Stimulated activated CD4-positive, alpha-beta T cell treated with anti-CD3 and anti-CD28 coated beads, Interleukin-4, amount 100 ng/mL, for 1 hour (primary cell): ENCODE measurements at regions not wholly inside any gene's neighbourhood (a gene's known extent, or its start where the extent isn't known, plus 50 kb on each side); places are given as distances from the start of the nearest gene placed in this dataset.
"Not testable (repeated sequence)": the region's sequence is repeated elsewhere in the genome, so short reads cannot be mapped to it uniquely, and the experiment has no call there.

Experiments
- DNase-seq: peaks from one replicate; pipeline ENCODE4 v3.0.0-alpha.2; 2020

DNA sequence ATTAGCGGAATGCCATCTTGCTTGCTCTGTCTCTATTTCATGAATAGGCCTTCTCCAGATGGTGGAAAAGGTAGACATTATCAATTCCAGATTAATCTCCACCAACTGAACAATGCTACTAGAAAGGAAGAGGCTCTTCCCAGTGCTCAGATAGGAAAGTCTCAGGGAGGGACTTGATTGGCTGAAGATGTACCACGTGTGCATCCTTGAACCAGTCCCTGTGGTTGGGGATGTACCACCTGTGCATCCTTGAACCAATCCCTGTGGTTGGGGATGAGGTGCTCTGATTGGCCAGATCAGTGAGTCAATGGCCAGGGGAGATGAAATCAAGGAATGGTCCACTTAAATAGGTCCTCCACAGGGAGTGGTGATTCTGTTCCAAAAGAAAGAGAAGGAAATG is 246.2 kb downstream of the NPIPA7 start:
- not testable (repeated sequence) for DNase-seq

DNA sequence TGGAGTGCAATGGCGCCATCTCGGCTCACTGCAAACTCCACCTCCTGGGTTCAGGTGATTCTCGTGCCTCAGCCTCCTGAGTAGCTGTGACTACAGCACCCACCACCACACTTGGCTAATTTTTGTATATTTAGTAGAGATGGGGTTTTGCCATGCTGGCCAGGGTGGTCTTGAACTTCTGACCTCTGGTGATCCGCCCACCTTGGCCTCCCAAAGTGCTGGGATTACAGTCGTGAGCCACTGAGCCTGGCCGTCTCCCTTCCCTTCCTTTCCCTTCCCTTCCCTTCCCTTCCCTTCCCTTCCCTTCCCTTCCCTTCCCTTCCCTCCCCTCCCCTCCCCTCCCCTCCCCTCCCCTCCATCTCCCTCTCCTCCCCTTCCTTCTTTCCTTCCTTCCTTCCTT is 248.9 kb downstream of the NPIPA7 start:
- not testable (repeated sequence) for DNase-seq

DNA sequence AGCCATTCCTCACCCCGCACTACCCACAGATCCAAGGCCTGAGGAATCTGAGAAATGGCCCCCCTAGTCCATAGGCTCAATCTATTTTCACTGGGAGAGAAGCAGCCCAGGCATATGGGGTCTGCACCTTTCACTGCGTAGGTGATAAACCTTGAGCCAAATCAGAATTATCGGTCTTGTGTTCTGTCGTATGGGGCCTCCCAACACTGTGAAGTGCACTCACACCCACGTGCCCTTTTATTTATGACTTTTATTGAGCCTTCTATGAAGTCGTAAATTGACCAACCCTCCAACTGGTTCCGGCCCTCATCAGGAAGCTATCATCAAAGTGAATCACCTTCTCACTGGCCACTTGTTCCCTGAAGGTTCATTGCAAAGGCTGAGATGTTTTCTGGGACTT is 259.3 kb downstream of the NPIPA7 start:
- DNase-seq, result not testable (repeated sequence)

DNA sequence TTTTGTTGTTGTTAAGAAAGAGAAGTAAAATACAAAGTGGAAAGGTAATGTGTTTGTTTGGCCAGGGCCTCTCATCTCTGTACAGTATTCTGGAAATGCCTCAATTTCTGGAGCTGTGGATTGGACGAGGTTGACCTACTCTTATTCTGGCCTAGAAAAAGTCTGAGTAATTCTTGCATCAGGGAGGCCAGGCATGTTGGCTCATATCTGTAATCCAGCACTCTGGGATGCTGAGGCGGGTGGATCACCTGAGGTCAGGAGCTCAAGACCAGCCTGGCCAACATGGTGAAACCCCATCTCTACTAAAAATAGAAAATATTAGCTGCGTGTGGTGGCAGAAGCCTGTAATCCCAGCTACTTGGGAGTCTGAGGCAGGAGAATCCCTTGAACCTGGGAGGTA is 259.8 kb downstream of the NPIPA7 start:
- DNase-seq, result not testable (repeated sequence)

DNA sequence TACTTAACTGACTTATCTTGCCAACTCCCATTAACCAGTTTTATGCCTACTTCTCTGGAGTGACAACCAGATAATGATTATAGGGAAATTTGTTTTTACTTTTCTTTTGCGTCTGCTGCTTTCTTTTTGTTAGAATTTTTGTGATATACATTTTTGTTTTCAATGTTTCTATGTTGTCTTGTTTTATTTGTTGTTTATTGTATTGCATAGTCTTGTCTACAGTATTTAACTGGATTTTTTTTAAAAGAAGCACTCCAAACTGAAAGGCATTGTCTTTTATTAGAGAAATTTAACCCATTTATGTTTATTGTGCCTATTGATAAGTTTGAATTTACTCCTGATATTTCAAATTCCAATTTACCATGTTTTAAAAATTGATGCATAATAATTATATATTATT is 264.9 kb downstream of the NPIPA7 start:
- not testable (repeated sequence) for DNase-seq

DNA sequence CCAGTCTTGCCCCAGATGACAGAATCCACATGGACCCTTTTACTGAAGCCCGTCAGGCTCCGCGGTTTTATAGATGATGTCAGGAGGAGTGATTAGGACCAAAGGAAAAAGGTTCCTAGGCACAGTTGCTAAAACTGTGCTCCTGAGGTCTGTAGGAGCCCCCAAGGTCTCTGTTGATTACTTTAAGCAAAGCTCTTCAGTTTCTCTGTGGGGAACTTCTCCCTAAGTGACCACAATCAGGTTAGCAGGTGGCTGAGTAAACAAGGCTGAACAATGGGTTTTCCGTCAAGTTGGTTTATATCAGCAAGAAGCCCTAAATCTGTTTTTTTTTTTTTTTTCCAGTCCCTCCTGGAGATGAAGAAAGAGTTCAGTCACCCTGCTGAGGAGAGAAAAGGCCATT is 269.1 kb downstream of the NPIPA7 start:
- DNase-seq, result not testable (repeated sequence)

DNA sequence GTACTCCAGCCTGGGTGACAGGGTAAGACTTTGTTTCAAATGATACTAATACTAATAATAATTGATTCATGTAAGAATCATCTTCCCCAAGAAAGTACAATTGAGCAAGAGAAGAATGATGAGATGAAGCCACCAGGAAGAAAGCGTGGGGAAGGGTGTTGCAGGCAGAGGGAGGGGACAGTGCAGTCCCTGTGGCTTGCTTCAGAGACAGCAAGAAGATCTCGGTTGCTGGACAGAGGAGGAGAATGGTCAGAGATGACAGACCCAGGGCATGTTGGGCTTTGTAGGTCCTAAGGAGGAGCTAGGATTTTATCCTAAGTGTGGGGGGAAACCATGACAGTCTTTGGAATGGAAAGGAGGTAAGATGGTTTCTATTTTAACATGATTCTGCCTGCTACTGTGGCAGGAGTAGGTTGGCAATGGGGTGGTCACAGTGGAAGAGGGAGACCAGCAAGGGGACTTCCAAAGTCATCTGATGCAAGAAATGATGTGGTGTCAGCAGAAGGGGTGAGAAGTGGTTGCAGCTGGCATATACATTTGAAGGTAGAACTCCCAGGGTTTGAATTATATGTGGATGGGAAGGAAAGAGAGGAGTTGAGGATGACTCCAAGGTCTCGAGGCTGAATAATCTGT is 293.4 kb downstream of the NPIPA7 start:
- not testable (repeated sequence) for DNase-seq

DNA sequence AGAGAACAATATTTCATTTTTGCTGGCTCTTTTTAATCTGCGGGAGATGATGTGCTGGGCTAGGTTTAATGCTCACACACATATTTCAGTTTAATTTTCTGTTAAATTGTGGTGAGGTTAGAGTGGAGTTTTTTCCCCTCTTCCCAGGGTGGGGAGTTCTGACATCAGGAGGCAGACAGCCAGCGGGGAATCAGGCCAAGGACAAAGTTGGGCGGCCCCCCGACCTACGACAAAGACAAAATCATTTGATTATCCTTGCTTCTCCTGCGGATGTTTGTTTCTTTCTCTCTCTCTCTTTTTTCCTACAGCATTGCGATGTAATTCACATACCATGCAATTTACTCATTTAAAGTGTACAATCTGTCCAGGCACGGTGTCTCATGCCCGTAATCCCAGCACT is 295.9 kb downstream of the NPIPA7 start:
- DNase-seq, result not testable (repeated sequence)

DNA sequence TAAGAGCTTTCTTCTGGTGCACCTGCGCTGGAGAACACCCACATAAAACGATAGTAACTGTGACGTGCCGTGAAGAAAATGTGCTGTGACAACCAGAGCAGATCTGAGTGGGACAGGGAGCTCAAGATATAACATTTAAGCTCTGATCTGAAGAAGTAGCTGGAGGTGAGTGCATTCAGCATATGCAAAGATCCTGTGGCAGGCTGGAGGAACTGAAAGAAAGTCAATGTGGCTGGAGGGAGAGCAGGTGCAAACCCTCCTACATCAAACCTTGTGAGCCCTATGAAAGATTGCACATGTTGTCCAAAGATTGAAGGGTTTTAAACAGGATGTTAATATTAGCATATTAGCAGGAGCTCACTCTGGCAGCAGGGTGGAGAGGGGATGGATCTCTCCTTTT is 342.9 kb downstream of the NPIPA7 start:
- not testable (repeated sequence) for DNase-seq

DNA sequence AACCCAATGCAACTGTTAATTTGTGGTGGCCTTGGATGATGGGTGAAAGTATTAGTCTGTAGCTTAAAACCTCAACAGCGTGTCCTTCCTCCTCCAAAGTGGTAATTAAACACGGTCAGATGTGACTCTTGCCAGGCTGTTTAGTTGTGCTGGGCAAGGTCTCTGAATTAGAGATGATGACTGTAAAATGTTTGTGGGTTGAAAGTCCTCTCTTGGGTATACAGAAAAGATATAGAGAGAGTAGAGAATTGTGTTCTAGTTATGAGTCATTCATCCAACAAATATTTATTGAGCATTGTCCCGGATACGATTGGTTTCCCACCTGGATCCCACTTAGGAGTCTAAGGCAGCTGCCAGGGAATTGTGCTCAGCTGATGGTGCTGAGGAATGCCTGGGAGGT is 343.7 kb downstream of the NPIPA7 start:
- not testable (repeated sequence) for DNase-seq

DNA sequence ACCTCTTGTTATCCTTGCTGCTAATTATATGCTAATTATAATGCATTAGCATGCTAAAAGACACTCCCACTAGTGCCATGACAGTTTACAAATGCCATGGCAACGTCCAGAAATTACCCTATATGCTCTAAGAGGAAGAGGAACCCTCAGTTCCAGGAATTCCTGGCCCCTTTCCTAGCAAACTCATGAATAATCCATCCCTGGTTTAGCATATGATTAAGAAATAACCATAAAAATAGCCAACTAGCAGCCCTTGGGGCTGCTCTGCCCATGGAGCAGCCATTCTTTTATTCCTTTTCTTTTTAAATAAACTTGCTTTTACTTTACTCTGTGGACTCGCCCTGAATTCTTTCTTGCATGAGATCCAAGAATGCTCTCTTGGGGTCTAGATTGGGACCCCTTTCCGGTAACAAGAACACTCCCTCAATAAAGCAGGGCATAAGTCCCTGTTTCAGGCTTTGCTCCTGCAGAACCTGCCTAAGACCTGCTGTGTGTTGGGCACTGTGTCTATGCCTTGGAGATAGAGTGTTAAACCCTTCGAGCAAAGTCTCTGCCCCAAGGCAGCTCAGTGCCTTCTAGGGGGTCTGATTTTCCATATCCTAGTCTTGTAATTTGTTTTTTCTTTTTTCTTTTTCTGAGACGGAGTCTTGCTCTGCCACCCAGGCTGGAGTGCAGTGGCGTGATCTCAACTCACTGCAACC is 345.0 kb downstream of the NPIPA7 start:
- not testable (repeated sequence) for DNase-seq

DNA sequence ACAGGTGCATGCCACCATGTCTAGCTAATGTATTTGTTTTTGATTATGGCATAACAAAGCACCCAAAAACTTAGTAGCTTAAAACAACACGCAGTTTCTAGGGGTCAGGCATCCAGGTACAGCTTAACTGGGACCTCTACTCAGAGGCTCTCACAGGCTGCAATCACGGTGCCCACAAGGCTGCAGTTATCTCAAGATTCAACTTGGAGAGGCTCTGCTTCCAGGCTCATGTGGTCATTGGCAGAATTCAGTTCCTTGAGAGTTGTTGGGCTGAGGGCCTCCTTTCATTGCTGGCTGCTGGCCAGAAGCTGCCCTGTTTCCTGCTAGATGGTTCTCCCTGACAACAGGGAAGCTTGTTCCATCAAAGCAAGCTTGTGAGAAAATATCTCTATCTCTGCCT is 348.1 kb downstream of the NPIPA7 start:
- not testable (repeated sequence) for DNase-seq

DNA sequence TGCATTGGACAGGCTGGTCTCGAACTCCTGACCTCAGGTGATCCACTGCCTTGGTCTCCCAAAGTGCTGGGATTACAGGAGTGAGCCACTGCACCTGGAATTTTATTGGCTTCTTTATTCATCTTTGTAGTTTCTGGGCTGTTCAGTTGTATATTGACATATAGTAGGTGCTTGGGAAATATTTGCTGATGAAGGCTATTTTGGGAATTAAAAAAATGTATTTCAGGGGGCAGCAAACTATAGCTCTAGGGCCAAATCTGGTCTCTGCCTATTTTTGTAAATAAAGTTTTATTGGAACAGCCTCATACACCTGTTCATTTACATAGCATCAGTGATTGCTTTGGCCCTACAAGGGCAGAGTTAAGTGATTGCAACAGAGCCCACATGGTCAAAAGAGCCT is 363.6 kb downstream of the NPIPA7 start:
- not testable (repeated sequence) for DNase-seq

DNA sequence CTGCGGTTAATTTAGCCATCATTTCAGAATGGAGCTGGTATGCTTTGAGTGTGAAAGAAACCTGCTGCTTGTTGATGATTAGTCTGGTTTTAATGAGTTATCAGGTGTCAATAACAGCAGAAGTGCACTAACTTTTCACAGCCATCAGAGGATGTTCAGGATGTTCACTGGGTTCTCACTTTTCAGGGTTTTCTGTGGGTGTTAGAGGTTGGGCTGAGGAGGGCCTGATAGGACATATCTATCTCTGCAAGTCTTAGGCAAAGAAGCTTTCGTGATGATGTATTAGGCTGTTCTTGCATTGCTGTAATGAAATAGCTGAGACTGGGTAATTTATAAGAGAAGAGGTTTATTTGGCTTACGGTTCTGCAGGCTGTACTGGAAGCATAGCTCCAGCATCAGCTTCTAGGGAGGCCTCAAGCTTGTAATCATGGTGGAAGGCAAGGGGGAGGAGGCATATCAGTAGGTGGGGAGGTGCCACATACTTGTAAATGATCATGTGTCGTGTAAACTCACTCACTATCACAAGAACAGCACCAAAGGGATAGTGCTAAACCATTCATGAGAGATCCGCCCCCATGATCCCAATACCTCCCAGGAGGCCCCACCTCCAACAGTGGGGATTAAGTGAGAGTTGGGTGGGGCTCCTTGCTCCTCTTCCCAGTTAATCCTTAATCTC is 376.2 kb downstream of the NPIPA7 start:
- DNase-seq, result not testable (repeated sequence)

DNA sequence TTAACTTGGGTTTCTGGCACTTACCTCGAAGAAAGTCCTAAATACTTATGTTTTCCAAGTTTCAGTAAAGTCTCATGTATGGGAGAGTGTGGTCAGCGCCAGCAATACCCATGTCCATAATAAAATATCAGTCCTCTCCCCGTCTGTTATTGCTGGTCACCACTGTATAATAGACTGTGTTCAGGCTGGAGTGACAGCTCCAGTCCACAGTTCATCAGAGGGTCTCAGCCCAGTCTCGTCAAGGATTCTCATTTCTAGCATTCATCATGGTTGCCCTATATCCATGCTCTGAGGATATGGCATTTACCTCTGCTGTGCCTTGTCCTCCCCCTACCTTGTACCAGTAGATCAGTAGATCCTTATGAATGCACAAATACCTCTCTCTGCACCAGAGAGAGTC is 384.5 kb downstream of the NPIPA7 start:
- DNase-seq, result no peak

DNA sequence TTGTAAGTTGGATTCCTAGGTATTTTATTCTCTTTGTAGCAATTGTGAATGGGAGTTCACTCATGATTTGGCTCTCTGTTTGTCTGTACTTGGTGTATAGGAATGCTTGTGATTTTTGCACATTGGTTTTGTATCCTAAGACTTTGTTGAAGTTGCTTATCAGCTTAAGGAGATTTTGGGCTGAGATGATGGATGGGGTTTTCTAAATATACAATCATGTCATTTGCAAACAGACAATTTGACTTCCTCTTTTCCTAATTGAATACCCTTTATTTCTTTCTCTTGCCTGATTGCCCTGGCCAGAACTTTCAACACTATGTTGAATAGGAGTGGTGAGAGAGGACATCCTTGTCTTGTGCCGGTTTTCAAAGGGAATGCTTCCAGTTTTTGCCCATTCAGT is 391.8 kb downstream of the NPIPA7 start:
- not testable (repeated sequence) for DNase-seq

DNA sequence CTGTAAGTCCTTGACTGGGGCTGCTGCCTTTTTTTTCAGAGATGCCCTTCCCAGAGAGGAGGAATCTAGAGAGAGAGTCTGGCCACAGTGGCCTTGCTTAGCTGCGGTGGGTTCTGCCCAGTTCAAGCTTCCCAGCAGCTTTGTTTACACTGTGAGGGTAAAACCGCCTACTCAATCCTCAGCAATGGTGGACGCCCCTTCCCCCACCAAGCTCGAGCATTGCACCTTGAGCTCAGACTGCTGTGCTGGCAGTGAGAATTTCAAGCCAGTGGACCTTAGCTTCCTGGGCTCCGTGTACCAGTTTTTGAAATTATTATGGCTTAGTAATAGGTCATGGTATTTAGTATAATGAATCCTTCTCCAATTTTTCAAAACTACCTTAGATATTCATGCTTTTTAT is 395.4 kb downstream of the NPIPA7 start:
- DNase-seq, result no peak

DNA sequence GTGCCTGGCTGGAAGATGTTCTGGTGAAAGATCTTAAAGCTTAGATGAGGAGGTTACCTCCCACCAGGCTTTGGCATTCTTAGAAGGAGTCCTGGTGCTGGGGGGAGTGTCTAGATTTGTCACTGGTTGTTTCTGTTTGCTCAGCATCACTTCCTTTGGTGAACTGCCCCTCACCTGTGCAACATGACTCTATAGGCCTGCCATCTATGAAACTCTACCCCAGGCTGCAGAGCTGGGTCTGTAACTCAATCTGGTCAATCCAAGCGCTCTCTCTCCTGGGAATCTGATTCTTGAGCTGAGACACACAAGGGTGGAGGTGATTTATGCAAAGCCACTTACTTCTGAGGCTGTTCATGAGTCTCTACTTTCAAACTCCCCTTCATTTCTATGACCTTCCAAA is 399.4 kb downstream of the NPIPA7 start:
- no peak for DNase-seq

DNA sequence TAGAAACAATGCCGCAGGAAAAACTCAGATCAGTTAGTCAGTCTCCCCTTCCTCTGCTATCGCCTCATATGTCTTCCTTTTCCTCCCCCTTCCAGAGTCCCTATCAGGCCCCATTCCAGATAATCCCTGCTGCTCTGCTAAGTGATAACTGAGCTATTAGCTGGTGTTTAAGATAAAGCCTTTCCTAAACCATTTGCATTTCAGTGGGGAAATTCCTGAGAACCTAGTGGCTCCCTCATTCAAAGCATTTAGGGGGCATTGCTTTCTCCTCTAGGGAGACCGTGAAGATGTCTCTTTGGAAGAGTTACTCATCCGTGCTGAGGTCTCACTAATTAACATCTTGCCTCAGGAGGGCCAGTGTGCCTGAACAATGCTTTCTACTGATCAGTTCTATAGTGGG is 401.6 kb downstream of the NPIPA7 start:
- DNase-seq, result no peak

DNA sequence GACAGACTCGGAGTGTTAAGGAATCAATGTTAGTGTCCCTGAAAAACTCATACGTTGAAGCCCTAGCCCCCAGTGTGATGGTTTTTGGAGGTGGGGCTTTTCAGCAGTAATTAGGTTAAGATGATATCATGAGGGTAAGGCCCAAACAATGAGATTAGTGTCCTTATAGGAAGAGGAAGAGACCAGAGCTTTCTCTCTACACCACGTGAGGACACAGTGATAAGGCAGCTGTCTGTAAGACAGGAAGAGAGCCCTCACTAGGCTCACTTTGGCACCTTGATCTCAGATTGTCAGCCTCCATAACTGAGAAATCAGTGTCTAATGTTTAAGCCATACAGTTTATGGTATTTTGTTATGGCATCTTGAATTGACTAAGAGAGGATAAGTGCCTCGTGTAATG is 403.2 kb downstream of the NPIPA7 start:
- DNase-seq, result no peak

DNA sequence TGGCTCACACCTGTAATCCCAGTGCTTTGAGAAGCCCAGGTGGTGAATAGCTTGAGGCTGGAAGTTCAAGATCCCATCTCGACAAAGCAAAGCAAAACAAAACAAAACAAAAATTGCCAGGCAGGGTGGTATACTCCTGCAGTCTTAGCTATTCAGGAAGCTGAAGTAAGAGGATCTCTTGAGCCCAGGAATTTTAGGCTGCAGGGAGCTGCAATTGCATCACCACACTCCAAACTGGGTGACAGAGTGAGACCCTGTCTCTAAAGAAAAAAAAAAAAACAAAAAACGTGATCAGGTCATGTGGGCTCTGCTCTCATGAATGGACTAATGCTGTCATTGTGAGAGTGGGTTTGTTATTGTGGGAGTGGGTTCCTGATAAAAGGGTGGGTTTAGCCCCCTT is 409.1 kb downstream of the NPIPA7 start:
- no peak for DNase-seq

DNA sequence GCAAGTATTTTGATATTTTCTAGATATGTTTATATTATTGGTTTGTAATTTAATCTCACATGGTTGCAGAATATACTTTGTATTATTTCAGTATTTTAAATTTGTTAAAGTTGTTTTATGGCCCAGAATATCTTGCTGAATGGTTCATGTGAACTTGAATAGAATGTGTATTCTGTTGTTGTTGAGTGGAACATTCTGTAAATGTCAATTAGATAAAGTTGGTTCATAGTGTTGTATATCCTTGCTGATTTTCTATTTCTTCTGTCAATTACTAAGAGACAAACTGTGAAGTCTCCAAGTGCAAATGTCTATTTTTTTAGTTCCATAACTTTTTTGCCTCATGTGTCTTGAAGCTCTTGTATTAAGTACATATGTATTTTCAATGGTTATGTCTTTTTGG is 411.7 kb downstream of the NPIPA7 start:
- DNase-seq, result no peak

DNA sequence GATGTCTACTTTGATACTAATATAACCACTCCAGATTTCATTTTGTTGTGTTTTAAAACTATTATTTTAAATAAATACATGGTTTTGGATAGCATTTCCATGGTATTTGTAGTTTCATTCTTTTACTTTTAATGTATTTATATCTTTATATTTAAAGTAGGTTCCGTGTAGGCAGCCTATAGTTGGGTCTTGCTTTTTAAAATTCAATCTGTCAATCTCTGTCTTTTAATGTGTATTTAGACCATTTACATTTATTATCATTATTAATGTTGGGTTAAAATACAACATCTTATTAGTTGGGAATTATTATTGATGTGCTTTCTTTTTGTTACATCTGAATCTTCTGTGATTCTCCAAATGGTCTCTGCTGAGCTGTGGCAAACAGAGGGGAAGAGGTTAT is 412.1 kb downstream of the NPIPA7 start:
- no peak for DNase-seq

DNA sequence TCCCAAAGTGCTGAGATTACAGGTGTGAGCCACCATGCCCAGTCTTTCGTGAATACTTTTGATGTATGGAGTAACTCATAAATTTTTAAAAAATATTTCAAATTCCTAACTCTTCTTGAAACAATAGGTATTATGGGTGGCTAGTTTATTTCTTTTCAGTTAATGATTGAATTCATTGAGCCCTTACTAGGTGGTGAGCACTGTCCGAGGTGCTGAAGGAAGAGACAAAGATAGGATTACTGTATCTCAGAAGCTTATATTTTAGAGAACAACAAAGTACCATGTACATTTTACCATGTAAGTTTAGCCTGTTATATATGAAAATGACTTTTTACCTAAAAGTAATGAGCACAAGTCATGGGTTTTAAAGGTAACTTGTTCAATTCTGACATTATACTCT is 418.3 kb downstream of the NPIPA7 start:
- DNase-seq, result no peak
